GM19351 (cell line): ENCODE measurements at regions not wholly inside any gene's neighbourhood (a gene's known extent, or its start where the extent isn't known, plus 50 kb on each side); places are given as distances from the start of the nearest gene placed in this dataset.
"Not testable (repeated sequence)": the region's sequence is repeated elsewhere in the genome, so short reads cannot be mapped to it uniquely, and the experiment has no call there.

Experiments used
- ATAC-seq: cut with Tn5 transposase; IDR thresholded peaks from one replicate; pipeline ENCODE4 v1.9.1; 2021; ENCODE audit warnings: mild to moderate bottlenecking, moderate library complexity; ENCODE audit not compliant: unreplicated experiment

GRCh38 chr16:62258931-62259435, 222.7 kb upstream of the CDH8 start:
- not testable (repeated sequence) for ATAC-seq

GRCh38 chr16:62256406-62256805, 220.2 kb upstream of the CDH8 start:
- no peak for ATAC-seq

GRCh38 chr16:62254847-62255246, 218.6 kb upstream of the CDH8 start:
- no peak for ATAC-seq

- no peak for ATAC-seq
Observed at GRCh38 chr16:62254372-62254771, 218.1 kb upstream of the CDH8 start.

GRCh38 chr16:62253966-62254365, 217.7 kb upstream of the CDH8 start:
- ATAC-seq: no peak

- no peak for ATAC-seq
Observed at GRCh38 chr16:62249069-62249468, 212.8 kb upstream of the CDH8 start.

GRCh38 chr16:62240722-62241121, 204.5 kb upstream of the CDH8 start:
- ATAC-seq: no peak

- ATAC-seq: peak; percentile 97
Observed at GRCh38 chr16:62225675-62226074, 189.4 kb upstream of the CDH8 start.

GRCh38 chr16:62224646-62225209, 188.5 kb upstream of the CDH8 start:
- no peak for ATAC-seq

GRCh38 chr16:62216837-62217236, 180.6 kb upstream of the CDH8 start:
- ATAC-seq: no peak

- no peak for ATAC-seq
Observed at GRCh38 chr16:62213763-62214162, 177.5 kb upstream of the CDH8 start.

- no peak for ATAC-seq
Observed at GRCh38 chr16:62208934-62209333, 172.7 kb upstream of the CDH8 start.

GRCh38 chr16:62205459-62205858, 169.2 kb upstream of the CDH8 start:
- ATAC-seq: no peak

GRCh38 chr16:62201911-62202310, 165.7 kb upstream of the CDH8 start:
- no peak for ATAC-seq

GRCh38 chr16:62194828-62195227, 158.6 kb upstream of the CDH8 start:
- no peak for ATAC-seq

- ATAC-seq: no peak
Observed at GRCh38 chr16:62190426-62190825, 154.2 kb upstream of the CDH8 start.

- ATAC-seq: no peak
Observed at GRCh38 chr16:62177351-62178203, 141.3 kb upstream of the CDH8 start.

- ATAC-seq: no peak
Observed at GRCh38 chr16:62170642-62171041, 134.4 kb upstream of the CDH8 start.

GRCh38 chr16:62167551-62167950, 131.3 kb upstream of the CDH8 start:
- ATAC-seq: no peak

GRCh38 chr16:62157544-62157943, 121.3 kb upstream of the CDH8 start:
- ATAC-seq: no peak

- no peak for ATAC-seq
Observed at GRCh38 chr16:62156971-62157370, 120.7 kb upstream of the CDH8 start.

- no peak for ATAC-seq
Observed at GRCh38 chr16:62149631-62150030, 113.4 kb upstream of the CDH8 start.
